Islet precursor cell (in vitro differentiated cells): ENCODE measurements at regions not wholly inside any gene's neighbourhood (a gene's known extent, or its start where the extent isn't known, plus 50 kb on each side); places are given as distances from the start of the nearest gene placed in this dataset.
"Not testable (repeated sequence)": the region's sequence is repeated elsewhere in the genome, so short reads cannot be mapped to it uniquely, and the experiment has no call there.

Experiments
- DNase-seq: peaks from one replicate; pipeline ENCODE4 v3.0.0-alpha.2; 2018

- peak; percentile 43 for DNase-seq
Measured at GRCh38 chr1:47688461-47689296, 250.8 kb downstream of the FOXD2 start.

- peak; percentile 42 for DNase-seq
Measured at GRCh38 chr1:47689894-47690293, 252.1 kb downstream of the FOXD2 start.

GRCh38 chr1:47690341-47691250 is 252.8 kb downstream of the FOXD2 start:
- peak; percentile 12 for DNase-seq

DNA sequence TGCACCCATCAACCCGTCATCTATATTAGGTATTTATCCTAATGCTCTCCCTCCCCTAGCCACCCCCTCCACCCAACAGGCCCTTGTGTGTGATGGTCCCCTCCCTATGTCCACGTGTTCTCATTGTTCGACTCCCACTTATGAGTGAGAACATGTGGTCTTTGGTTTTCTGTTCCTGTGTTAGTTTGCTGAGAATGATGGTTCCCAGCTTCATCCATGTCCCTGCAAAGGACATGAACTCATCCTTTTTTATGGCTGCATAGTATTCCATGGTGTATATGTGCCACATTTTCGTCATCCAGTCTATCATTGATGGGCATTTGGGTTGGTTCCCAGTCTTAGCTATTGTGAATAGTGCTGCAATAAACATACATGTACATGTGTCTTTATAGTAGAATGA is 253.4 kb downstream of the FOXD2 start:
- not testable (repeated sequence) for DNase-seq

DNA sequence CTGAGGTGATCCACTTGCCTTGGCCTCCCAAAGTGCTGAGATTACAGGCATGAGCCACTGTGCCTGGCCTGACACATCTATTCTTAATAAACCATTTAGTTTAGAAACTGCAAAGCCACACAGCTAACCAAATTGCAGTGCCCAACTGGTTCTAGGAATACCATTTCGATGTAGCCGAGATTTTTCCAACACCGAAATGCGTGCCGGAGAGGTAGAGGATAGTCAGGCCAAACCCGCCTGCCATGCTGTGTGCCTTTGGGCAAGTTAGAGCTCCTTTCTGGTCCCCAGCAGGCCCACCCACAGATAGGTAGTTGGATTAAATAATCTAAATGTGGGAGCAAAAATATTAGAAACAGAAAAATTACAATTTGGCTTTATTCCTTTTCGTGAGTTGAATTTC is 254.4 kb downstream of the FOXD2 start:
- peak; percentile 4 for DNase-seq

DNA sequence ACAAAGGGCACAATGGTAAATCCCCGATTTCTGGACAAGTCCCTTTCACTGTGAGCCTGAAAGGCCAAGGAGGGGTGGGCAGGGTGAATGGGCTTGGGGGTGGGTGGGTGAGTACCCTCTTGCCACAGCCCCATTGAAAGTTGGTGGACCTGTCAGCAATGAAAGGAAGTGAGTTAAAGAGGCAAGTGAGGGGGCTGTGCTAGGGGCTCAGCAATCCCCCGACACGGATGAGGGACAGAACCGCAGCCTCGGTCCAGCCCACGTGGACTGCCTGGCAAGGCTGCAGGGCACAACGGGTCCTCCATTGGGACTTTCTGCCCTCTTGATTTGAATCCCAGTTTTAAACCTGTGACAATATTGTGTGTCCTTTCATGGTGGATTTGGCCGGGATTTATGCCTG is 255.3 kb downstream of the FOXD2 start:
- peak; percentile 32 for DNase-seq

- DNase-seq: peak; percentile 41
Measured at GRCh38 chr1:47694011-47694890, 256.4 kb downstream of the FOXD2 start.

- DNase-seq: no peak
Measured at GRCh38 chr1:47696404-47696736, 258.5 kb downstream of the FOXD2 start.

GRCh38 chr1:47696737-47697441 is 259.0 kb downstream of the FOXD2 start:
- DNase-seq: peak; percentile 54

- DNase-seq: no peak
Measured at GRCh38 chr1:47697616-47698335, 259.9 kb downstream of the FOXD2 start.

DNA sequence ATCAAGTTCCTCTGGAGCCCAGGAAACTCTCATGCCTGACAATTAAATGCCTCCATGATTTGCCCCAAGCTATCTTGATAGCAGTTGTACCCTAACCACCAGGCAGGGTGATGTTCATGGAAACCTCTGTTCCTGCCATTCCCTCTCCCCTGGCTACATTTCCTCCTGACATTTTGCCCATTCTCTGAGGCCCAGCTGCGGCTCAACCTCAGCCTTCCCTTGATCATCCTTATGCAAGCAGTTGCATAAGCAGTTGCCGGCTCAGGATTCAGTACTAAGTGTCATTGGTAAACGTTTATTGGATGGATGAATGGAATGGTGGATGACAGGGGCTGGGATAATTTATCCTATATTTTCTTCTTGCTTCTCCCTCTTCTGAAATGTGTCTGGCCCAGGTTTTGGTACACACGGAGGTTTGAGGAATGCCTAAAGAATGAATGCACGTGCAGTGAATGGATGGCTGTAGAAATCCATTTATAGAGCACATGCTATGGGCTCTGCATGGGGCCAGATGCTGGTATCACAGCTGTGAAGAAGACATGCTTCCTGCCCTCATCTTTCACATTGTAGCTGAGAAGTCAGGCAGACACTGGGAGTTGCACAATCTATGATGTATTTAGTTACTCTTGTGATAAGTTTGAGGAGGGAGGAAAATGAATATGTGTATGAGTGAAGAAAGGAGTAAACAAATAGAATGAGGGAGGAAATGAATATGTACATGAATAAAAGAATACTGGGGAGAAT is 261.8 kb downstream of the FOXD2 start:
- no peak for DNase-seq

GRCh38 chr1:47701283-47701682 is 263.4 kb downstream of the FOXD2 start:
- DNase-seq: no peak

- no peak for DNase-seq
Measured at GRCh38 chr1:47701741-47702515, 264.1 kb downstream of the FOXD2 start.

DNA sequence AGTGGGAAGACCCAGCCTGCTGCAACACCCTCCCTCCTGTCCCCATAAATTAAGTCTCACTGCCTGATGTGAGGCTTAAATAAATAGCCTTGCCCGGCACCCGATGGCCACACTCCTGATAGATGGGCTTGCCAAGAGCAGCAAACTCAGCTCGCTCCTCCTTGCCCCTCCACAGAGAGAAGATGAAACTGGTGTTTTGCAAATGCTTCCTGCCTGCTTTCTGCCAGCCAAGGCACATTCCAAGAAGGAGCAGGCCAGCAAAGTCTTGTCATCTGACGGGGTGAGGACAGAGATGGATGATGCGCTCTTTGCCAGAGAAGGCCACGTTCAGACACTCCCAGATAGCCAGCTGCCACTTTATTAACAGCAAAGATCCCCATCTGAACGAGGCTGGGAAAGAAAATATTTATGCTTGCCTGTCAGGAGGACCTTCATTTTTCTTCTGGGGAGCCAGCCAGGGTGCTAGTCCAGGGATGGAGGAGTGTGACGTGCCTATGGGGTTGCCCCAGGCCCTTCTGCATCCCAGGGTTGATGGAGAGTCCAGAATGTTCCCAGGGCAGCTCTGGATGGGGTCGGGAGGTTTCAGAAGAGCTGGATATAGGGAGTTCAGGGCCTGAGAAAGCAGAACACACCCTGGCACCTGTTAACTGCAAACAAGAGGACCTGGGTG is 265.4 kb downstream of the FOXD2 start:
- peak; percentile 68 for DNase-seq

- DNase-seq: peak; percentile 68
Measured at GRCh38 chr1:47703981-47704596, 266.2 kb downstream of the FOXD2 start.

GRCh38 chr1:47705517-47706130 is 267.8 kb downstream of the FOXD2 start:
- no peak for DNase-seq

- no peak for DNase-seq
Measured at GRCh38 chr1:47707503-47707902, 269.7 kb downstream of the FOXD2 start.

- no peak for DNase-seq
Measured at GRCh38 chr1:47708019-47708535, 270.2 kb downstream of the FOXD2 start.
